GM12878 (cell line): ENCODE measurements at regions not wholly inside any gene's neighbourhood (a gene's known extent, or its start where the extent isn't known, plus 50 kb on each side); places are given as distances from the start of the nearest gene placed in this dataset.

Source experiments
- ATAC-seq: fragments of 200-7000 bp; cut with Tn5 transposase; 3 replicates; pipeline ENCODE4 v1.9.1; 2020; ENCODE audit warnings: mild to moderate bottlenecking, moderate library complexity
- BruUV-seq: library from RNA; stranded (reverse); fragments of 400-500 nt; replicated peaks from 2 replicates; lab custom pipeline; 2021; lab: Mats Ljungman, UMichigan
- CTCF ChIA-PET: fragments of 300-600 bp; sonication (Branson Sonifier 250); formaldehyde crosslinking; extraction: SDS; loops from one replicate; lab custom pipeline; 2021; ENCODE audit warnings: inconsistent platforms; lab: Yijun Ruan, JAX
- POLR2A ChIA-PET: fragments of 350-600 bp; formaldehyde crosslinking; extraction: SDS; loops from one replicate; lab custom pipeline; 2021; ENCODE audit warnings: inconsistent platforms; lab: Charles Lee
- RAD21 ChIA-PET: fragments of 300-600 bp; sonication (Branson Sonifier 250); formaldehyde crosslinking; loops from one replicate; lab custom pipeline; 2023; ENCODE audit warnings: antibody characterized with exemption; ENCODE audit not compliant: unreplicated experiment; lab: Charles Lee
- SMC1A ChIA-PET: fragments of 300-600 bp; sonication (Branson Sonifier 250); formaldehyde crosslinking; loops from one replicate; lab custom pipeline; 2023; ENCODE audit not compliant: unreplicated experiment, uncharacterized antibody; lab: Charles Lee
- DNase-seq: peaks from one replicate; pipeline ENCODE4 v3.0.0-alpha.2; 2011; ENCODE audit warnings: low read depth, low spot score
- FAIRE-seq: peaks from 3 replicates; lab custom pipeline; 2011; peaks lifted over from hg19 to GRCh38; lab: Jason Lieb, UNC
- H2AFZ ChIP-seq: 2 replicates; pipeline ENCODE4 v1.6.0; 2011; ENCODE audit warnings: low read depth, low read length, control low read depth; ENCODE audit not compliant: control insufficient read depth
- H3K27ac ChIP-seq: 2 replicates; pipeline ENCODE4 v1.5.1; 2011; ENCODE audit warnings: control low read depth; ENCODE audit not compliant: control insufficient read depth, insufficient read depth
- H3K27me3 ChIP-seq, 2 experiments: replicated peaks in 1 of 2; 2 replicates each; pipeline versions ENCODE4 v1.6.0 to v1.6.1; 2011; ENCODE audit warnings: low read length in 1 of 2; ENCODE audit not compliant: control insufficient read depth in 2 of 2, insufficient read depth in 2 of 2
- H3K36me3 ChIP-seq, 2 experiments: 2 replicates each; pipeline ENCODE4 v1.5.1; 2011; ENCODE audit warnings: low read length in 1 of 2; ENCODE audit not compliant: control insufficient read depth in 2 of 2, insufficient read depth in 2 of 2
- H3K4me1 ChIP-seq: 2 replicates; pipeline ENCODE4 v1.6.1; 2011; ENCODE audit warnings: mild to moderate bottlenecking, low read length, moderate library complexity, mixed read lengths; ENCODE audit not compliant: control insufficient read depth, insufficient read depth
- H3K4me2 ChIP-seq: 2 replicates; pipeline ENCODE4 v1.6.0; 2011; ENCODE audit warnings: control low read depth; ENCODE audit not compliant: control insufficient read depth, insufficient read depth
- H3K4me3 ChIP-seq: fragments of 200-600 bp; sonication (generic); 2 replicates; pipeline ENCODE4 v1.5.1; 2016
- H3K79me2 ChIP-seq: 2 replicates; pipeline ENCODE4 v1.6.0; 2011; ENCODE audit warnings: low read length; ENCODE audit not compliant: control insufficient read depth, insufficient read depth
- H3K9ac ChIP-seq: 2 replicates; pipeline ENCODE4 v1.8.0; 2011; ENCODE audit warnings: low read length, control low read depth, mixed read lengths; ENCODE audit not compliant: control insufficient read depth, insufficient read depth
- H3K9me3 ChIP-seq: replicated peaks from 3 replicates; pipeline ENCODE4 v1.5.1; 2011; ENCODE audit warnings: mild to moderate bottlenecking, low read length; ENCODE audit not compliant: control insufficient read depth, insufficient read depth
- H4K20me1 ChIP-seq: 2 replicates; pipeline ENCODE4 v1.6.0; 2011; ENCODE audit not compliant: control insufficient read depth, insufficient read depth
- BCL11A ChIP-seq: IDR thresholded peaks from 2 replicates; pipeline ENCODE4 v1.6.1; 2011; ENCODE audit warnings: low read depth, low read length
- NR2C1 ChIP-seq: fragments of 450-650 bp; IDR thresholded peaks from 2 replicates; pipeline ENCODE4 v1.6.1; 2017; ENCODE audit warnings: antibody characterized with exemption, mild to moderate bottlenecking, moderate library complexity
- POLR2AphosphoS2 ChIP-seq: IDR thresholded peaks from 2 replicates; pipeline ENCODE4 v1.6.1; 2011; ENCODE audit warnings: low read depth, mild to moderate bottlenecking, low read length, improper control_type of control experiment, moderate library complexity
- RCOR1 ChIP-seq: conservative IDR thresholded peaks from 2 replicates; pipeline ENCODE4 v1.6.1; 2012; ENCODE audit warnings: low read depth, low read length, improper control_type of control experiment
- WRNIP1 ChIP-seq: IDR thresholded peaks from 2 replicates; pipeline ENCODE4 v1.6.1; 2011; ENCODE audit warnings: low read depth, low read length, improper control_type of control experiment, borderline replicate concordance
- ZZZ3 ChIP-seq: IDR thresholded peaks from 2 replicates; pipeline ENCODE4 v1.6.1; 2011; ENCODE audit warnings: low read depth; ENCODE audit not compliant: control insufficient read depth, insufficient read length
- WGBS: methylation state at CpG from one replicate; pipeline ENCODE4 v1.1.6; 2016; ENCODE audit warnings: low lambda C conversion rate; ENCODE audit not compliant: insufficient replicate concordance, insufficient coverage; ENCODE audit errors: missing lambda C conversion rate; 5-methylcytosine and 5-hydroxymethylcytosine counted together
- in situ Hi-C: fragments of 300-500 bp; cut with MboI; formaldehyde crosslinking; loops from 9 replicates; pipeline ENCODE4 v1.14.3; 2018; ENCODE audit warnings: mixed read lengths
- intact Hi-C: fragments of 100-400 bp; cut with micrococcal nuclease; formaldehyde crosslinking; loops from one replicate; pipeline ENCODE4 v1.14.2; 2022; ENCODE audit not compliant: unreplicated experiment
- TF ChIP-seq, protein P1 (sequence below): fragments of 450-650 bp; IDR thresholded peaks from 2 replicates; pipeline ENCODE4 v1.6.1; 2018; ENCODE audit warnings: mild to moderate bottlenecking, low read depth, moderate library complexity; ENCODE audit not compliant: partially characterized antibody

DNA sequence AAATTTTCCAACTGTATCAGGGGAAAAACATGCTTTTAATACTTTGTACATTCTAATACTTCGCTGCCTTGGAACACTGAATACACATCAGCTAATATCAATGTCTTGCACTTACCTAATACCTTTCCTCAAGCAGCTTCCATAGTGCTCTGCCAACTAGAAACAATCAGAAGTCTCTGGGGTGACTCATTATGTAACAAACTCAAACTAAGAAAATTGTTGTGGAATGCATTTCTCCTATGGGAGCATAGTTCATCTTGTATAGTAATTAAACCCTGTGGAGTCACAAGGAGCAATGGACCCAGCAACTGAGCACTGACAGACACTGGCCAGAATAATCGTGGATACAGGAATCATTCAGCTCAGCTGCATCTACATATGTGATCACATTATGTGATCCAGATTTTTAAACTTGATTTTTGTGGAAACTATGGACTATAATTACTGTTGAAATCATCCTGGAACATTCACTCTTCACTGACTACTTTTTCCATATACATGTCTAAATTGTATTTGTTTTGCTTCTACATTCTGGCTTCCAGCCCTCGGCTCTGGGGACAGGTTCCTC lies 496.9 kb downstream of the TMA16 start:
- H3K9me3 ChIP-seq, result no peaks in the 10 kb centered on the region
- SMC1A ChIA-PET, result no interaction called here
- no peaks in the 10 kb centered on the region for H3K27me3 ChIP-seq
- TF ChIP-seq, protein P1, sequence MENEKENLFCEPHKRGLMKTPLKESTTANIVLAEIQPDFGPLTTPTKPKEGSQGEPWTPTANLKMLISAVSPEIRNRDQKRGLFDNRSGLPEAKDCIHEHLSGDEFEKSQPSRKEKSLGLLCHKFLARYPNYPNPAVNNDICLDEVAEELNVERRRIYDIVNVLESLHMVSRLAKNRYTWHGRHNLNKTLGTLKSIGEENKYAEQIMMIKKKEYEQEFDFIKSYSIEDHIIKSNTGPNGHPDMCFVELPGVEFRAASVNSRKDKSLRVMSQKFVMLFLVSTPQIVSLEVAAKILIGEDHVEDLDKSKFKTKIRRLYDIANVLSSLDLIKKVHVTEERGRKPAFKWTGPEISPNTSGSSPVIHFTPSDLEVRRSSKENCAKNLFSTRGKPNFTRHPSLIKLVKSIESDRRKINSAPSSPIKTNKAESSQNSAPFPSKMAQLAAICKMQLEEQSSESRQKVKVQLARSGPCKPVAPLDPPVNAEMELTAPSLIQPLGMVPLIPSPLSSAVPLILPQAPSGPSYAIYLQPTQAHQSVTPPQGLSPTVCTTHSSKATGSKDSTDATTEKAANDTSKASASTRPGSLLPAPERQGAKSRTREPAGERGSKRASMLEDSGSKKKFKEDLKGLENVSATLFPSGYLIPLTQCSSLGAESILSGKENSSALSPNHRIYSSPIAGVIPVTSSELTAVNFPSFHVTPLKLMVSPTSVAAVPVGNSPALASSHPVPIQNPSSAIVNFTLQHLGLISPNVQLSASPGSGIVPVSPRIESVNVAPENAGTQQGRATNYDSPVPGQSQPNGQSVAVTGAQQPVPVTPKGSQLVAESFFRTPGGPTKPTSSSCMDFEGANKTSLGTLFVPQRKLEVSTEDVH, result no peak
- no peak for TF ChIP-seq RCOR1
- no peak for TF ChIP-seq BCL11A
- TF ChIP-seq WRNIP1, result no peak
- TF ChIP-seq NR2C1, result no peak
- no peak for TF ChIP-seq ZZZ3
- no peak for TF ChIP-seq POLR2AphosphoS2
- H3K4me2 ChIP-seq, result no peak overlapping the region
- RAD21 ChIA-PET, result no interaction called here
- no peaks in the 10 kb centered on the region for H3K79me2 ChIP-seq
- no peak overlapping the region for H3K4me3 ChIP-seq
- H4K20me1 ChIP-seq, result no peaks in the 10 kb centered on the region
- 0% methylated on average over 3 of the region's 3 CpGs for WGBS
- H3K27ac ChIP-seq, result no peak overlapping the region
- in situ Hi-C loops, result no loop called here
- FAIRE-seq (no peak), ATAC-seq (no peak), DNase-seq (no peak)
- POLR2A ChIA-PET, result interaction anchor here (0.6 kb wide), 1 partner anchor 171 kb away, joined by 8 read pairs; no protein-coding TSS in a partner anchor
- no peaks in the 10 kb centered on the region for H3K36me3 ChIP-seq
- intact Hi-C loops, result no loop called here
- CTCF ChIA-PET, result interaction anchor here (0.7 to 1.1 kb wide), 2 partner anchors 15 to 39 kb away, joined by 3 to 4 read pairs; no protein-coding TSS in a partner anchor
- no peaks in the 10 kb centered on the region for H3K4me1 ChIP-seq
- BruUV-seq, result no TSS peak
- H2AFZ ChIP-seq, result no peak overlapping the region
- no peak overlapping the region for H3K9ac ChIP-seq
